ENCODE measurements at regions not wholly inside any gene's neighbourhood (a gene's known extent, or its start where the extent isn't known, plus 50 kb on each side); places are given as distances from the start of the nearest gene placed in this dataset.
"Not testable (repeated sequence)": the region's sequence is repeated elsewhere in the genome, so short reads cannot be mapped to it uniquely, and the experiment has no call there.

DNA sequence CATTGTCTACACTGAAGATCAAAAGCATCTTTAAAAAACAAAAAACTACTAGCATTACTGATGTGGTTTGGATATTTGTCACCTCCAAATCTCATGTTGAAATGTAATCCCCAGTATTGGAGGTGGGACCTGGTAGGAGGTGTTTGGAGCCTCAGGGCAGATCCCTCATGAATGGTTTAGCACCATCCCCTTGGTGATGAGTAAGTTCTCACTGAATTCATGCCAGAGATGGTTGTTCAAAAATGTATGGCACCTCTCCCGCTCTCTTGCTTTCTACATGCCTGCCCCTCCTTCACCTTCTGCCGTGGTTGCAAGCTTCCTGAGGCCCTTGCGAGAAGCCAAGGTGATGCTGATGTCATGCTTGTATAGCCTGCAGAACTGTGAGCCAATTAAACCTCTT lies 136.6 kb upstream of the FHIT start:
- Histone ChIP-seq H3K79me2 (ENCODE audit: insufficient read depth, low read length) (no peaks in the 10 kb centered on the region), H3F3A (ENCODE audit: insufficient read depth, low read length) (no peaks in the 10 kb centered on the region), H3K9ac (ENCODE audit: low read length) (no peak overlapping the region), H3K4me1 (ENCODE audit: insufficient read depth, low read length, severe bottlenecking) (no peaks in the 10 kb centered on the region), H3K9me3 (ENCODE audit: low read length) (no peaks in the 10 kb centered on the region), H3K4me2 (ENCODE audit: low read length) (no peak overlapping the region), H2AFZ (ENCODE audit: low read length) (no peak overlapping the region), H3K27ac (ENCODE audit: low read depth, low read length, poor library complexity, severe bottlenecking) (no peak overlapping the region), H3K27me3 (ENCODE audit: insufficient read depth, low read length) (no peaks in the 10 kb centered on the region), H4K20me1 (ENCODE audit: insufficient read depth, low read length) (no peaks in the 10 kb centered on the region), H3K9me2 (ENCODE audit: low read depth, low read length) (no peaks in the 10 kb centered on the region), H3K36me3 (ENCODE audit: insufficient read depth, low read length) (no peaks in the 10 kb centered on the region), H3K4me3 (ENCODE audit: low read depth, low read length, poor library complexity, severe bottlenecking) (no peak overlapping the region)
- no peak for TF ChIP-seq EZH2 (IDR thresholded peaks at IDR 0.05; ENCODE audit: borderline replicate concordance, low read length)
- TF ChIP-seq, protein P1, sequence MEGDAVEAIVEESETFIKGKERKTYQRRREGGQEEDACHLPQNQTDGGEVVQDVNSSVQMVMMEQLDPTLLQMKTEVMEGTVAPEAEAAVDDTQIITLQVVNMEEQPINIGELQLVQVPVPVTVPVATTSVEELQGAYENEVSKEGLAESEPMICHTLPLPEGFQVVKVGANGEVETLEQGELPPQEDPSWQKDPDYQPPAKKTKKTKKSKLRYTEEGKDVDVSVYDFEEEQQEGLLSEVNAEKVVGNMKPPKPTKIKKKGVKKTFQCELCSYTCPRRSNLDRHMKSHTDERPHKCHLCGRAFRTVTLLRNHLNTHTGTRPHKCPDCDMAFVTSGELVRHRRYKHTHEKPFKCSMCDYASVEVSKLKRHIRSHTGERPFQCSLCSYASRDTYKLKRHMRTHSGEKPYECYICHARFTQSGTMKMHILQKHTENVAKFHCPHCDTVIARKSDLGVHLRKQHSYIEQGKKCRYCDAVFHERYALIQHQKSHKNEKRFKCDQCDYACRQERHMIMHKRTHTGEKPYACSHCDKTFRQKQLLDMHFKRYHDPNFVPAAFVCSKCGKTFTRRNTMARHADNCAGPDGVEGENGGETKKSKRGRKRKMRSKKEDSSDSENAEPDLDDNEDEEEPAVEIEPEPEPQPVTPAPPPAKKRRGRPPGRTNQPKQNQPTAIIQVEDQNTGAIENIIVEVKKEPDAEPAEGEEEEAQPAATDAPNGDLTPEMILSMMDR (IDR thresholded peaks at IDR 0.05; ENCODE audit: low read length): no peak

- H3K36me3 ChIP-seq (ENCODE audit: insufficient read depth, low read length); H3K4me1 ChIP-seq (ENCODE audit: insufficient read depth, low read length, severe bottlenecking); H3K79me2 ChIP-seq (ENCODE audit: insufficient read depth, low read length); H3K4me2 ChIP-seq (ENCODE audit: low read length); H3F3A ChIP-seq (ENCODE audit: insufficient read depth, low read length); H3K9me2 ChIP-seq (ENCODE audit: low read depth, low read length); H3K9ac ChIP-seq (ENCODE audit: low read length); H4K20me1 ChIP-seq (ENCODE audit: insufficient read depth, low read length); H3K4me3 ChIP-seq (ENCODE audit: low read depth, low read length, poor library complexity, severe bottlenecking); H3K27ac ChIP-seq (ENCODE audit: low read depth, low read length, poor library complexity, severe bottlenecking); H3K27me3 ChIP-seq (ENCODE audit: insufficient read depth, low read length); H2AFZ ChIP-seq (ENCODE audit: low read length); H3K9me3 ChIP-seq (ENCODE audit: low read length): not testable (repeated sequence)
These were observed 142.3 kb upstream of the FHIT start for GRCh38 chr3:61393480-61393947.

- Histone ChIP-seq H3K79me2 (ENCODE audit: insufficient read depth, low read length) (no peaks in the 10 kb centered on the region), H3F3A (ENCODE audit: insufficient read depth, low read length) (no peaks in the 10 kb centered on the region), H3K27ac (ENCODE audit: low read depth, low read length, poor library complexity, severe bottlenecking) (no peak overlapping the region), H3K36me3 (ENCODE audit: insufficient read depth, low read length) (no peaks in the 10 kb centered on the region), H3K27me3 (ENCODE audit: insufficient read depth, low read length) (no peaks in the 10 kb centered on the region), H3K4me2 (ENCODE audit: low read length) (no peak overlapping the region), H3K4me3 (ENCODE audit: low read depth, low read length, poor library complexity, severe bottlenecking) (no peak overlapping the region), H3K9ac (ENCODE audit: low read length) (no peak overlapping the region), H3K9me3 (ENCODE audit: low read length) (no peaks in the 10 kb centered on the region), H3K9me2 (ENCODE audit: low read depth, low read length) (no peaks in the 10 kb centered on the region), H4K20me1 (ENCODE audit: insufficient read depth, low read length) (no peaks in the 10 kb centered on the region), H3K4me1 (ENCODE audit: insufficient read depth, low read length, severe bottlenecking) (no peaks in the 10 kb centered on the region), H2AFZ (ENCODE audit: low read length) (no peak overlapping the region)
- TF ChIP-seq EZH2 (IDR thresholded peaks at IDR 0.05; ENCODE audit: borderline replicate concordance, low read length): no peak
- TF ChIP-seq, protein P1 (IDR thresholded peaks at IDR 0.05; ENCODE audit: low read length): no peak
These were observed 150.1 kb upstream of the FHIT start for GRCh38 chr3:61401359-61401758.

GRCh38 chr3:61407397-61407796 lies 154.0 kb upstream of the PTPRG start:
- H3K4me2 ChIP-seq (ENCODE audit: low read length): no peak overlapping the region
- TF ChIP-seq, protein P1 (IDR thresholded peaks at IDR 0.05; ENCODE audit: low read length): no peak
- no peak for TF ChIP-seq EZH2 (IDR thresholded peaks at IDR 0.05; ENCODE audit: borderline replicate concordance, low read length)
- no peak overlapping the region for H3K27ac ChIP-seq (ENCODE audit: low read depth, low read length, poor library complexity, severe bottlenecking)
- no peaks in the 10 kb centered on the region for H3K79me2 ChIP-seq (ENCODE audit: insufficient read depth, low read length)
- no peak overlapping the region for H2AFZ ChIP-seq (ENCODE audit: low read length)
- no peak overlapping the region for H3K4me3 ChIP-seq (ENCODE audit: low read depth, low read length, poor library complexity, severe bottlenecking)
- no peak overlapping the region for H3K9ac ChIP-seq (ENCODE audit: low read length)
- H3K27me3 ChIP-seq (ENCODE audit: insufficient read depth, low read length): no peaks in the 10 kb centered on the region
- no peaks in the 10 kb centered on the region for H3K9me3 ChIP-seq (ENCODE audit: low read length)
- H3K4me1 ChIP-seq (ENCODE audit: insufficient read depth, low read length, severe bottlenecking): no peaks in the 10 kb centered on the region
- no peaks in the 10 kb centered on the region for H4K20me1 ChIP-seq (ENCODE audit: insufficient read depth, low read length)
- H3F3A ChIP-seq (ENCODE audit: insufficient read depth, low read length): no peaks in the 10 kb centered on the region
- no peaks in the 10 kb centered on the region for H3K36me3 ChIP-seq (ENCODE audit: insufficient read depth, low read length)
- H3K9me2 ChIP-seq (ENCODE audit: low read depth, low read length): no peaks in the 10 kb centered on the region

Data from OCI-LY1 (cell line).